C4-2B (cell line): ENCODE measurements at regions not wholly inside any gene's neighbourhood (a gene's known extent, or its start where the extent isn't known, plus 50 kb on each side); places are given as distances from the start of the nearest gene placed in this dataset.

ENCODE experiments used
- H3K27ac ChIP-seq: fragments of 450-650 bp; 2 replicates; pipeline ENCODE4 v1.5.1; 2017
- ZFX ChIP-seq: fragments of 450-650 bp; IDR thresholded peaks from 2 replicates; pipeline ENCODE4 v1.6.1; 2017
- TF ChIP-seq, protein P1 (sequence below): fragments of 450-650 bp; conservative IDR thresholded peaks from 2 replicates; pipeline ENCODE4 v1.5.1; 2017; ENCODE audit warnings: mild to moderate bottlenecking

GRCh38 chr13:22821589-22821988 lies 359.2 kb upstream of the SGCG start:
- TF ChIP-seq, protein P1, sequence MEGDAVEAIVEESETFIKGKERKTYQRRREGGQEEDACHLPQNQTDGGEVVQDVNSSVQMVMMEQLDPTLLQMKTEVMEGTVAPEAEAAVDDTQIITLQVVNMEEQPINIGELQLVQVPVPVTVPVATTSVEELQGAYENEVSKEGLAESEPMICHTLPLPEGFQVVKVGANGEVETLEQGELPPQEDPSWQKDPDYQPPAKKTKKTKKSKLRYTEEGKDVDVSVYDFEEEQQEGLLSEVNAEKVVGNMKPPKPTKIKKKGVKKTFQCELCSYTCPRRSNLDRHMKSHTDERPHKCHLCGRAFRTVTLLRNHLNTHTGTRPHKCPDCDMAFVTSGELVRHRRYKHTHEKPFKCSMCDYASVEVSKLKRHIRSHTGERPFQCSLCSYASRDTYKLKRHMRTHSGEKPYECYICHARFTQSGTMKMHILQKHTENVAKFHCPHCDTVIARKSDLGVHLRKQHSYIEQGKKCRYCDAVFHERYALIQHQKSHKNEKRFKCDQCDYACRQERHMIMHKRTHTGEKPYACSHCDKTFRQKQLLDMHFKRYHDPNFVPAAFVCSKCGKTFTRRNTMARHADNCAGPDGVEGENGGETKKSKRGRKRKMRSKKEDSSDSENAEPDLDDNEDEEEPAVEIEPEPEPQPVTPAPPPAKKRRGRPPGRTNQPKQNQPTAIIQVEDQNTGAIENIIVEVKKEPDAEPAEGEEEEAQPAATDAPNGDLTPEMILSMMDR = no peak
- no peak for TF ChIP-seq ZFX
- no peak overlapping the region for H3K27ac ChIP-seq

DNA sequence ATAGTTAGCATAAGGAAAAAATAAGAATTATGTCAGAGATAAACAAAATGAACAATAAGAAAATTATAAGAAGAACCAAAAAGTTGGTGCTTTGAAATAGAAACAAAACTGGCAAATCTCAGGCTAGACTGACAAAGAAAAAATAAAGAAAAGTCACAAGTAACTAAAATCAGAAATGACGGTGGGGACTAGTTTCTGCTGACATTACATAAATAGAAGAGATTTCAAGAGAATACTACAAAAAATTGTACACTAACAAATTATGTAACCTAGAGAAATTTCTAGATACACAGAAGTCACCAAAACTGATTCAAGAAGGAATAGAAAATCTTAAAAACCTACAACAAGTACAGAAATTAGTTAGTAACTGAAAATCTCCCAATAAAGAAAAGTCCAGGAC lies 355.6 kb upstream of the SGCG start:
- TF ChIP-seq, protein P1 = no peak
- TF ChIP-seq ZFX = no peak
- H3K27ac ChIP-seq = no peak overlapping the region

- no peak for TF ChIP-seq ZFX
- TF ChIP-seq, protein P1 = no peak
Observed at GRCh38 chr13:22828081-22828480, 352.7 kb upstream of the SGCG start.

DNA sequence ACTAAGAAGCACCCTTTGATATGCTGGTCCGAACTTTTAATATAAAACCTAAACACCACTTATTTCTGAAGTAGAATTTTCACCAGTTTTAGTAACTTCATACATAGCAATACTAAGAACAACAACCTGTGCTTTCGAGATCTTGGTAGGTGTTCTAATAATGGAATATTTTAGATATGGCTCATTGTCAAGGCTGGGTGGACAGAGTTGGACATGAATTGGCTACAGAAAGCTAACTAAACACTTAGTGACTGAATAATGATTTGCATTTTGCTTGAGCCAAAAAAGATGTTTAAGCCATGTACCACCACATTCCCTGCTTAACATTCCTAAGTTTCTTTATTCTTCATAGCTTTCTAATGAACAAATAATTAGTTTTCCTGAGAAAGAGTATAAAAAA lies 344.3 kb upstream of the SGCG start:
- TF ChIP-seq, protein P1 = no peak
- TF ChIP-seq ZFX = no peak
- H3K27ac ChIP-seq = no peak overlapping the region

More at GRCh38 chr13:22828081-22828480, 352.7 kb upstream of the SGCG start:
- H3K27ac ChIP-seq = no peak overlapping the region

GRCh38 chr13:22837980-22838647 lies 342.7 kb upstream of the SGCG start:
- TF ChIP-seq ZFX = no peak
- TF ChIP-seq, protein P1 = no peak
- no peak overlapping the region for H3K27ac ChIP-seq

DNA sequence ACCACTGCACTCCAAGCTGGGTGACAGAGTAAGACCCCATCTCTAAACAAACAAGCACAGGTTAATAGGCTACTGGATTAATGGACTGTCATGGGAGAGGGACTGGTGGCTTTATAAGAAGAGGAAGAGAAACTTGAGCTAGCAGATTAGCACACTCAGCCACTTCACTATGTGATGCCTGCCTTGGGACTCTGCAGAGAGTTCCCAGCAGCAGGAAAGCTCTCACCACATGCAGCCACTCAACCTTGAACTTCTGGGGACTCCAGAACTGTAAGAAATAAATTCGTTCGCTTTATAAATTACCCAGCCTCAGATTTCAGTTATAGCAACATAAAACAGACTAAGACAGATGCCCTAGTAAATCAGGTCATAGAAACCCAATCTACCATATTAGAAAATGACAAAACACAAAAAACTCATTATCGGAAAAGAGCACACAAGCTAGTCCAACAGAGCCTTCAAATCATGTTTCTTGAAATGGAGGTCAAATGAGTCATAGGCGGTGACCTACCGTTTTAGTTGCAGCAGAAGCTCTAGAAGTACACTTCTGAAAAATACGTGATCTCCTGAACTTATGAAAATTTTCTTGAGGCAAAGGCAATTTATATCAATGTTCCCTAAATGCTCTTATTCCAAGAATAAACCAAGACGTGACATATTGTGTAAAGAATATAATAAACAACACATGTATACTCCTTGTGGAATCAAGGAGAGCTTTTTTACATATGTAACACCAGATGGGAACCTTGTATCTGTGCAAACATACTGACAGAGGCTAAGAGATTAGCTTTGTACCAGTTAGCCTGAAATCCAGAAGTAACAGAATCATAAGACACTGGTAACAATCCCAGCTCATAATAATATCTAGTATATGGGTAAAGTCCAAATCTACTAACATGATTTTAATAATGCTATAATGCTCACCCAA lies 340.9 kb upstream of the SGCG start:
- TF ChIP-seq, protein P1 = no peak
- no peak for TF ChIP-seq ZFX
- no peak overlapping the region for H3K27ac ChIP-seq

DNA sequence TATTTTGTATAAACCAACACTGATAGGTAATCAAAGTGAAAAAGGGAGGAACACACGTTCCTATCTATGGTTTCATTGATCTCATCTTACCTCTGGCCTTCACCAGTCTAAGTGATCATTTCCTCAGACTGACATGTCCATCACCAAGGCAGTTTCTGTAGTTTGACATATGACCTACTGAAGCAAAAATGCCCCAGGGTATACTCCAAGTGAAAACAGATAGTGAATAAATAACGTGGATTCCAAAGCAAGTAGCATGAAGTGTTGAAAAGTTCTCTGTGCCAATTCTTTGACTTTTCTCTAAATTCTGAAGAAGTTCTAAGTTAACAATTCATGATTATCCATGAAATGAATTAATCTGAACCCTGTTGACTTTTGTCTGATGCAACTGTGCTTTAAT lies 334.2 kb upstream of the SGCG start:
- no peak overlapping the region for H3K27ac ChIP-seq
- TF ChIP-seq, protein P1 = no peak
- no peak for TF ChIP-seq ZFX
